ENCODE measurements at regions not wholly inside any gene's neighbourhood (a gene's known extent, or its start where the extent isn't known, plus 50 kb on each side); places are given as distances from the start of the nearest gene placed in this dataset.

- TF ChIP-seq EZH2 (IDR thresholded peaks at IDR 0.05; ENCODE audit: low read length) = no peak
- no peak for TF ChIP-seq CTCF (optimal IDR thresholded peaks at IDR 0.05 in 1 of 3, IDR thresholded peaks at IDR 0.05 in 1 of 3, conservative IDR thresholded peaks at IDR 0.05 in 1 of 3; ENCODE audit: extremely low read depth in 1 of 3, insufficient read depth in 2 of 3, low read length in 3 of 3)
Observed at GRCh38 chr9:88312517-88313103, 75.6 kb upstream of the SPIN1 start.

Data from keratinocyte (primary cell).